ENCODE measurements at regions not wholly inside any gene's neighbourhood (a gene's known extent, or its start where the extent isn't known, plus 50 kb on each side); places are given as distances from the start of the nearest gene placed in this dataset.

DNA sequence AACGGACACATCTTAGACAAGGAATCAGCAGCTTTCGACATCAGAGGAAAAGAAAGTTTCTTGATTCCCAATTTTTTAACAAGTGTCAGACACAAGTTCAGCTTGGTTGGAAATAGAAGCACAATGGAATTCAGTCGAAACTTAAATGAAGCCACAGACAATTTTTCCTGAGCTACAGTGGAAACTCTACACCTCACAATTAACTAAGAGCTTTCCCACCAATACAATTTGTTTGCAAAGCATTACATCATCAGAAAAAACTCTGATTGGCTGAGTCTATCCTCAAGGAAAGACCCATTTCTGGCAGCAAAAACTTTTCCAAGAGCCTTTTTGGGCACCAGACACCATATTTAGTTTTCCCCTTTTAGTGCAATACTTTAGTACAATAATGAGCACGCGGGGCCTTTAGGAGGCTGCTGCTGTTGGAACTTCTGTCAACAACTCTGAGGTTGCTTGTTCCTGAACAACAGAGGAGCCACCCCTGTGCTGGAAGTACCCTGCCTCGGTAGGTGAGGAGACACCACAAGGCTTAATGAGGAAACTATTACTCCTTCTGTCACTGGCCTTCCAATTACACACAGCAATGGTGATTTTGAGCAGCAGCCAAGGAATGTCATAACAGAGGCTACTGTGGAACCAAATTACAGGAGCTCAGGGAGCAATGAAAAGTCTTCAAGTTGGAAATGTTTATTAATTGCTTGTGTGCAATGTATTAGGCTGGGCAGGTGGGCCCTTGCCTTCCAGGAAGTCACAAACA is 61.9 kb upstream of the BARX2 start:
- TF ChIP-seq EZH2 (IDR thresholded peaks at IDR 0.05; ENCODE audit: low read depth, unreplicated experiment) (no peak), EZH2phosphoT487 (IDR thresholded peaks at IDR 0.05; ENCODE audit: unreplicated experiment) (no peak), POLR2AphosphoS5 (IDR thresholded peaks at IDR 0.05; ENCODE audit: low read depth) (no peak), ETS1 (IDR thresholded peaks at IDR 0.05) (no peak), ZNF331 (CRISPR knock-in tag; IDR thresholded peaks at IDR 0.05; ENCODE audit: low read depth) (no peak), CREB1 (CRISPR knock-in tag; IDR thresholded peaks at IDR 0.05; ENCODE audit: low read depth) (no peak)
- TF ChIP-seq, protein P1, sequence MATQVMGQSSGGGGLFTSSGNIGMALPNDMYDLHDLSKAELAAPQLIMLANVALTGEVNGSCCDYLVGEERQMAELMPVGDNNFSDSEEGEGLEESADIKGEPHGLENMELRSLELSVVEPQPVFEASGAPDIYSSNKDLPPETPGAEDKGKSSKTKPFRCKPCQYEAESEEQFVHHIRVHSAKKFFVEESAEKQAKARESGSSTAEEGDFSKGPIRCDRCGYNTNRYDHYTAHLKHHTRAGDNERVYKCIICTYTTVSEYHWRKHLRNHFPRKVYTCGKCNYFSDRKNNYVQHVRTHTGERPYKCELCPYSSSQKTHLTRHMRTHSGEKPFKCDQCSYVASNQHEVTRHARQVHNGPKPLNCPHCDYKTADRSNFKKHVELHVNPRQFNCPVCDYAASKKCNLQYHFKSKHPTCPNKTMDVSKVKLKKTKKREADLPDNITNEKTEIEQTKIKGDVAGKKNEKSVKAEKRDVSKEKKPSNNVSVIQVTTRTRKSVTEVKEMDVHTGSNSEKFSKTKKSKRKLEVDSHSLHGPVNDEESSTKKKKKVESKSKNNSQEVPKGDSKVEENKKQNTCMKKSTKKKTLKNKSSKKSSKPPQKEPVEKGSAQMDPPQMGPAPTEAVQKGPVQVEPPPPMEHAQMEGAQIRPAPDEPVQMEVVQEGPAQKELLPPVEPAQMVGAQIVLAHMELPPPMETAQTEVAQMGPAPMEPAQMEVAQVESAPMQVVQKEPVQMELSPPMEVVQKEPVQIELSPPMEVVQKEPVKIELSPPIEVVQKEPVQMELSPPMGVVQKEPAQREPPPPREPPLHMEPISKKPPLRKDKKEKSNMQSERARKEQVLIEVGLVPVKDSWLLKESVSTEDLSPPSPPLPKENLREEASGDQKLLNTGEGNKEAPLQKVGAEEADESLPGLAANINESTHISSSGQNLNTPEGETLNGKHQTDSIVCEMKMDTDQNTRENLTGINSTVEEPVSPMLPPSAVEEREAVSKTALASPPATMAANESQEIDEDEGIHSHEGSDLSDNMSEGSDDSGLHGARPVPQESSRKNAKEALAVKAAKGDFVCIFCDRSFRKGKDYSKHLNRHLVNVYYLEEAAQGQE (IDR thresholded peaks at IDR 0.05; ENCODE audit: unreplicated experiment) = no peak
- TF ChIP-seq, protein P2, sequence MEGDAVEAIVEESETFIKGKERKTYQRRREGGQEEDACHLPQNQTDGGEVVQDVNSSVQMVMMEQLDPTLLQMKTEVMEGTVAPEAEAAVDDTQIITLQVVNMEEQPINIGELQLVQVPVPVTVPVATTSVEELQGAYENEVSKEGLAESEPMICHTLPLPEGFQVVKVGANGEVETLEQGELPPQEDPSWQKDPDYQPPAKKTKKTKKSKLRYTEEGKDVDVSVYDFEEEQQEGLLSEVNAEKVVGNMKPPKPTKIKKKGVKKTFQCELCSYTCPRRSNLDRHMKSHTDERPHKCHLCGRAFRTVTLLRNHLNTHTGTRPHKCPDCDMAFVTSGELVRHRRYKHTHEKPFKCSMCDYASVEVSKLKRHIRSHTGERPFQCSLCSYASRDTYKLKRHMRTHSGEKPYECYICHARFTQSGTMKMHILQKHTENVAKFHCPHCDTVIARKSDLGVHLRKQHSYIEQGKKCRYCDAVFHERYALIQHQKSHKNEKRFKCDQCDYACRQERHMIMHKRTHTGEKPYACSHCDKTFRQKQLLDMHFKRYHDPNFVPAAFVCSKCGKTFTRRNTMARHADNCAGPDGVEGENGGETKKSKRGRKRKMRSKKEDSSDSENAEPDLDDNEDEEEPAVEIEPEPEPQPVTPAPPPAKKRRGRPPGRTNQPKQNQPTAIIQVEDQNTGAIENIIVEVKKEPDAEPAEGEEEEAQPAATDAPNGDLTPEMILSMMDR (conservative IDR thresholded peaks at IDR 0.05; ENCODE audit: low read depth in 2 of 2) = no peak

Measured in GM23338 (cell line).